ENCODE measurements at regions not wholly inside any gene's neighbourhood (a gene's known extent, or its start where the extent isn't known, plus 50 kb on each side); places are given as distances from the start of the nearest gene placed in this dataset.
"Not testable (repeated sequence)": the region's sequence is repeated elsewhere in the genome, so short reads cannot be mapped to it uniquely, and the experiment has no call there.

GRCh38 chr14:38693423-38693822, 409.6 kb downstream of the SEC23A start:
- no peak for DNase-seq

GRCh38 chr14:38669027-38669426, 413.1 kb upstream of the CLEC14A start:
- DNase-seq, result no peak

- no peak for DNase-seq
These were observed 407.5 kb upstream of the CLEC14A start for GRCh38 chr14:38663382-38663781.

GRCh38 chr14:38662781-38663180, 406.9 kb upstream of the CLEC14A start:
- DNase-seq, result no peak

- DNase-seq, result no peak
These were observed 390.5 kb upstream of the CLEC14A start for GRCh38 chr14:38646391-38646790.

- not testable (repeated sequence) for DNase-seq
These were observed 379.0 kb upstream of the CLEC14A start for GRCh38 chr14:38634913-38635312.

- DNase-seq, result no peak
These were observed 373.5 kb upstream of the CLEC14A start for GRCh38 chr14:38629412-38629811.

- no peak for DNase-seq
These were observed 371.3 kb upstream of the CLEC14A start for GRCh38 chr14:38627163-38627562.

GRCh38 chr14:38623661-38624060, 367.8 kb upstream of the CLEC14A start:
- DNase-seq, result no peak

GRCh38 chr14:38618514-38618913, 362.6 kb upstream of the CLEC14A start:
- no peak for DNase-seq

GRCh38 chr14:38616959-38617358, 361.1 kb upstream of the CLEC14A start:
- no peak for DNase-seq

GRCh38 chr14:38611928-38612327, 356.0 kb upstream of the CLEC14A start:
- no peak for DNase-seq

GRCh38 chr14:38608244-38608643, 352.4 kb upstream of the CLEC14A start:
- DNase-seq, result no peak

GRCh38 chr14:38605193-38606114, 349.6 kb upstream of the CLEC14A start:
- no peak for DNase-seq

- DNase-seq, result not testable (repeated sequence)
These were observed 344.7 kb upstream of the CLEC14A start for GRCh38 chr14:38600572-38600971.

GRCh38 chr14:38593476-38593875, 337.6 kb upstream of the CLEC14A start:
- DNase-seq, result no peak

GRCh38 chr14:38592764-38593442, 337.0 kb upstream of the CLEC14A start:
- no peak for DNase-seq

- DNase-seq, result no peak
These were observed 334.0 kb upstream of the CLEC14A start for GRCh38 chr14:38589747-38590350.

- no peak for DNase-seq
These were observed 327.6 kb upstream of the CLEC14A start for GRCh38 chr14:38583471-38583870.

- DNase-seq, result no peak
These were observed 322.4 kb upstream of the CLEC14A start for GRCh38 chr14:38578278-38578681.

- no peak for DNase-seq
These were observed 311.8 kb upstream of the CLEC14A start for GRCh38 chr14:38567703-38568102.

GRCh38 chr14:38561657-38562056, 305.8 kb upstream of the CLEC14A start:
- no peak for DNase-seq

GRCh38 chr14:38559711-38560110, 303.8 kb upstream of the CLEC14A start:
- no peak for DNase-seq

- not testable (repeated sequence) for DNase-seq
These were observed 301.5 kb upstream of the CLEC14A start for GRCh38 chr14:38557391-38557790.
